Peyer's patch (tissue), 4 donors: ENCODE measurements at regions not wholly inside any gene's neighbourhood (a gene's known extent, or its start where the extent isn't known, plus 50 kb on each side); places are given as distances from the start of the nearest gene placed in this dataset.

Source experiments
- CTCF ChIP-seq, 6 experiments: fragments of 450-650 bp in 4 of 6; fragments of 200-600 bp in 2 of 6; sonication (generic) in 1 of 6; IDR thresholded peaks; one replicate each; pipeline ENCODE4 v1.5.1; 2017 to 2019; ENCODE audit warnings: antibody characterized with exemption in 6 of 6, mild to moderate bottlenecking in 3 of 6, moderate library complexity in 1 of 6
- POLR2A ChIP-seq, 2 donors: fragments of 450-650 bp; IDR thresholded peaks; one replicate each; pipeline ENCODE4 v1.5.1; 2017; ENCODE audit warnings: antibody characterized with exemption in 2 of 2, mild to moderate bottlenecking in 2 of 2, moderate library complexity in 2 of 2

- TF ChIP-seq POLR2A (IDR thresholded peaks at IDR 0.05): no peak
- no peak for TF ChIP-seq CTCF (IDR thresholded peaks at IDR 0.05)
Measured at GRCh38 chr6:115190534-115190933, 847.7 kb upstream of the HS3ST5 start.
